ENCODE measurements at regions not wholly inside any gene's neighbourhood (a gene's known extent, or its start where the extent isn't known, plus 50 kb on each side); places are given as distances from the start of the nearest gene placed in this dataset.

GRCh38 chr2:16252891-16253290 lies 312.5 kb downstream of the MYCN start:
- Histone ChIP-seq H3K9me2 (no peaks in the 10 kb centered on the region), H3F3A (replicated peaks; ENCODE audit: insufficient read depth) (no peaks in the 10 kb centered on the region), H3K27ac (ENCODE audit: low read depth in 2 of 2, low read length in 1 of 2) (no peak overlapping the region), H3K4me2 (no peak overlapping the region), H3K4me3 (ENCODE audit: low read depth in 2 of 2, low read length in 1 of 2) (no peak overlapping the region), H3K9ac (no peak overlapping the region), H3K79me2 (ENCODE audit: insufficient read depth) (no peaks in the 10 kb centered on the region), H2AFZ (ENCODE audit: low read depth) (no peak overlapping the region), H3K4me1 (ENCODE audit: control insufficient read depth in 1 of 2, insufficient read depth in 2 of 2, low read depth in 1 of 2, low read length in 1 of 2) (no peaks in the 10 kb centered on the region; a peak in 1 of 4 replicates), H3K9me3 (no peaks in the 10 kb centered on the region), H3K27me3 (ENCODE audit: insufficient read depth) (no peaks in the 10 kb centered on the region), H3K36me3 (replicated peaks in 1 of 2; ENCODE audit: control insufficient read depth in 1 of 2, insufficient read depth in 2 of 2, low read length in 1 of 2) (peaks cover 0 to 4% of the 10 kb centered on the region in 2 experiments), H4K20me1 (ENCODE audit: insufficient read depth) (no peaks in the 10 kb centered on the region)
- ChIA-PET POLR2A (no interaction called here), CTCF (no interaction called here)
- DNase-seq: no peak
- no peak for TF ChIP-seq RXRA (IDR thresholded peaks at IDR 0.05; ENCODE audit: borderline replicate concordance, low read depth)
- no peak for TF ChIP-seq JUND (IDR thresholded peaks at IDR 0.05)
- no peak for TF ChIP-seq EZH2phosphoT487 (IDR thresholded peaks at IDR 0.05; ENCODE audit: borderline replicate concordance, low read depth)
- TF ChIP-seq TEAD4 (IDR thresholded peaks at IDR 0.05; ENCODE audit: borderline replicate concordance, insufficient read depth): no peak
- no peak for TF ChIP-seq RAD21 (IDR thresholded peaks at IDR 0.05; ENCODE audit: low read length)
- TF ChIP-seq EP300 (IDR thresholded peaks at IDR 0.05; ENCODE audit: borderline replicate concordance in 1 of 2, low read depth in 1 of 2, low read length in 1 of 2): no peak
- no peak for TF ChIP-seq ELF1 (IDR thresholded peaks at IDR 0.05)
- TF ChIP-seq, protein P1, sequence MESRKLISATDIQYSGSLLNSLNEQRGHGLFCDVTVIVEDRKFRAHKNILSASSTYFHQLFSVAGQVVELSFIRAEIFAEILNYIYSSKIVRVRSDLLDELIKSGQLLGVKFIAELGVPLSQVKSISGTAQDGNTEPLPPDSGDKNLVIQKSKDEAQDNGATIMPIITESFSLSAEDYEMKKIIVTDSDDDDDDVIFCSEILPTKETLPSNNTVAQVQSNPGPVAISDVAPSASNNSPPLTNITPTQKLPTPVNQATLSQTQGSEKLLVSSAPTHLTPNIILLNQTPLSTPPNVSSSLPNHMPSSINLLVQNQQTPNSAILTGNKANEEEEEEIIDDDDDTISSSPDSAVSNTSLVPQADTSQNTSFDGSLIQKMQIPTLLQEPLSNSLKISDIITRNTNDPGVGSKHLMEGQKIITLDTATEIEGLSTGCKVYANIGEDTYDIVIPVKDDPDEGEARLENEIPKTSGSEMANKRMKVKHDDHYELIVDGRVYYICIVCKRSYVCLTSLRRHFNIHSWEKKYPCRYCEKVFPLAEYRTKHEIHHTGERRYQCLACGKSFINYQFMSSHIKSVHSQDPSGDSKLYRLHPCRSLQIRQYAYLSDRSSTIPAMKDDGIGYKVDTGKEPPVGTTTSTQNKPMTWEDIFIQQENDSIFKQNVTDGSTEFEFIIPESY (IDR thresholded peaks at IDR 0.05; ENCODE audit: borderline replicate concordance, low read depth): no peak
- TF ChIP-seq USF1 (IDR thresholded peaks at IDR 0.05; ENCODE audit: borderline replicate concordance, low read depth): no peak
- TF ChIP-seq, protein P2, sequence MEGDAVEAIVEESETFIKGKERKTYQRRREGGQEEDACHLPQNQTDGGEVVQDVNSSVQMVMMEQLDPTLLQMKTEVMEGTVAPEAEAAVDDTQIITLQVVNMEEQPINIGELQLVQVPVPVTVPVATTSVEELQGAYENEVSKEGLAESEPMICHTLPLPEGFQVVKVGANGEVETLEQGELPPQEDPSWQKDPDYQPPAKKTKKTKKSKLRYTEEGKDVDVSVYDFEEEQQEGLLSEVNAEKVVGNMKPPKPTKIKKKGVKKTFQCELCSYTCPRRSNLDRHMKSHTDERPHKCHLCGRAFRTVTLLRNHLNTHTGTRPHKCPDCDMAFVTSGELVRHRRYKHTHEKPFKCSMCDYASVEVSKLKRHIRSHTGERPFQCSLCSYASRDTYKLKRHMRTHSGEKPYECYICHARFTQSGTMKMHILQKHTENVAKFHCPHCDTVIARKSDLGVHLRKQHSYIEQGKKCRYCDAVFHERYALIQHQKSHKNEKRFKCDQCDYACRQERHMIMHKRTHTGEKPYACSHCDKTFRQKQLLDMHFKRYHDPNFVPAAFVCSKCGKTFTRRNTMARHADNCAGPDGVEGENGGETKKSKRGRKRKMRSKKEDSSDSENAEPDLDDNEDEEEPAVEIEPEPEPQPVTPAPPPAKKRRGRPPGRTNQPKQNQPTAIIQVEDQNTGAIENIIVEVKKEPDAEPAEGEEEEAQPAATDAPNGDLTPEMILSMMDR (IDR thresholded peaks at IDR 0.05): no peak
- TF ChIP-seq MXI1 (IDR thresholded peaks at IDR 0.05; ENCODE audit: low read depth, low read length): no peak
- TF ChIP-seq NFIC (IDR thresholded peaks at IDR 0.05; ENCODE audit: borderline replicate concordance): no peak
- no peak for TF ChIP-seq RCOR1 (IDR thresholded peaks at IDR 0.05; ENCODE audit: low read length)
- TF ChIP-seq RFX5 (IDR thresholded peaks at IDR 0.05; ENCODE audit: low read length): no peak
- no peak for TF ChIP-seq FOSL2 (IDR thresholded peaks at IDR 0.05; ENCODE audit: borderline replicate concordance, low read depth)
- TF ChIP-seq SMC3 (IDR thresholded peaks at IDR 0.05; ENCODE audit: low read depth, low read length): no peak
- no peak for TF ChIP-seq NRF1 (IDR thresholded peaks at IDR 0.05; ENCODE audit: low read depth, low read length)
- TF ChIP-seq YY1 (IDR thresholded peaks at IDR 0.05; ENCODE audit: low read depth): no peak
- no peak for TF ChIP-seq TAF1 (IDR thresholded peaks at IDR 0.05; ENCODE audit: borderline replicate concordance, low read depth, low read length)
- WGBS (ENCODE audit: low lambda C conversion rate): no CpG with 5 or more reads among the region's 1 CpG
